ENCODE measurements at regions not wholly inside any gene's neighbourhood (a gene's known extent, or its start where the extent isn't known, plus 50 kb on each side); places are given as distances from the start of the nearest gene placed in this dataset.

- peak; percentile 25 for DNase-seq
Measured at GRCh38 chr1:47688461-47689296, 250.8 kb downstream of the FOXD2 start.

GRCh38 chr1:47689894-47690293 lies 252.1 kb downstream of the FOXD2 start:
- peak; percentile 38 for DNase-seq

DNA sequence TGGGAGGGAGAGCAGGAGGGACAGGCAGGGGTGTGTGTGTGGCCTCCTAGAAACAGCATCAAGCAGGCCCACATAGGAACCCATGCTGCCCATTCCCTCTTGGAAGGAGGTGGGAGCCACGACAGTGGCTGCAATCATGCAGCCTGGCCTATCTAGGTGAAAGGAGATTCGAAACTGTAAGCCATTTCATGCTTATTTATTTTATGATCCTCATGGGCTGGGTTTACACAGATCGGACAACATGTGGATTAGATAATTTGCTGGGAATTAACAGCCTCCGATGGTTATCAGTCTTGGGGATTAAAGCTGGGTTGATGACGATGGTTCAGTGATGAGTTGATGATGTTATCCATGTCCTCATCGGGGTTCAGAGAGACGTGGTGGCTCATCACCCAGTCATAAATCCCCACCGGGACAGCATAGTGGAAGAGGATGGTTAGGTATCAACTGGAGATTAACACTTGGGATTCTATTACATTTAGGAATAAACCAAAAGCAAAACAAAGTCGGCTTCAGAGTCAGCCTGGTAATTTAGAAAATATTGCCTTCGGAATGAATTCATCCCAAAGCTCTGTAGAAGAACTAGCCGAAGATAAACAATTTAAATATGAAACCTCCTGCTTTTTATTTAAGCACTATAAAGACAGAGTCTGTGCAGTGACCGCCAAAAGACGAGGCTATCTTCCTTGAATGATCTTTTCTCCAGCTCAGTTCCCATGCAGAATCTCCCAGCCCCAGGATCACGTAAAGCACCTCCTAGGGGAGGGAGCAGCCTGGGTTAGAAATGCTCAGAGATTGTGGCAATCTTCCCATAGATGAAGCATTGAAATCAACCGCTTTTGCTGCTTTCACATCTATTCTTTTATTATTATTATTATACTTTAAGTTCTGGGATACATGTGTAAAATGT lies 252.8 kb downstream of the FOXD2 start:
- DNase-seq: peak; percentile 9

DNA sequence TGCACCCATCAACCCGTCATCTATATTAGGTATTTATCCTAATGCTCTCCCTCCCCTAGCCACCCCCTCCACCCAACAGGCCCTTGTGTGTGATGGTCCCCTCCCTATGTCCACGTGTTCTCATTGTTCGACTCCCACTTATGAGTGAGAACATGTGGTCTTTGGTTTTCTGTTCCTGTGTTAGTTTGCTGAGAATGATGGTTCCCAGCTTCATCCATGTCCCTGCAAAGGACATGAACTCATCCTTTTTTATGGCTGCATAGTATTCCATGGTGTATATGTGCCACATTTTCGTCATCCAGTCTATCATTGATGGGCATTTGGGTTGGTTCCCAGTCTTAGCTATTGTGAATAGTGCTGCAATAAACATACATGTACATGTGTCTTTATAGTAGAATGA lies 253.4 kb downstream of the FOXD2 start:
- DNase-seq: peak; percentile 17

- DNase-seq: peak; percentile 8
Measured at GRCh38 chr1:47692196-47692595, 254.4 kb downstream of the FOXD2 start.

DNA sequence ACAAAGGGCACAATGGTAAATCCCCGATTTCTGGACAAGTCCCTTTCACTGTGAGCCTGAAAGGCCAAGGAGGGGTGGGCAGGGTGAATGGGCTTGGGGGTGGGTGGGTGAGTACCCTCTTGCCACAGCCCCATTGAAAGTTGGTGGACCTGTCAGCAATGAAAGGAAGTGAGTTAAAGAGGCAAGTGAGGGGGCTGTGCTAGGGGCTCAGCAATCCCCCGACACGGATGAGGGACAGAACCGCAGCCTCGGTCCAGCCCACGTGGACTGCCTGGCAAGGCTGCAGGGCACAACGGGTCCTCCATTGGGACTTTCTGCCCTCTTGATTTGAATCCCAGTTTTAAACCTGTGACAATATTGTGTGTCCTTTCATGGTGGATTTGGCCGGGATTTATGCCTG lies 255.3 kb downstream of the FOXD2 start:
- DNase-seq: peak; percentile 8

DNA sequence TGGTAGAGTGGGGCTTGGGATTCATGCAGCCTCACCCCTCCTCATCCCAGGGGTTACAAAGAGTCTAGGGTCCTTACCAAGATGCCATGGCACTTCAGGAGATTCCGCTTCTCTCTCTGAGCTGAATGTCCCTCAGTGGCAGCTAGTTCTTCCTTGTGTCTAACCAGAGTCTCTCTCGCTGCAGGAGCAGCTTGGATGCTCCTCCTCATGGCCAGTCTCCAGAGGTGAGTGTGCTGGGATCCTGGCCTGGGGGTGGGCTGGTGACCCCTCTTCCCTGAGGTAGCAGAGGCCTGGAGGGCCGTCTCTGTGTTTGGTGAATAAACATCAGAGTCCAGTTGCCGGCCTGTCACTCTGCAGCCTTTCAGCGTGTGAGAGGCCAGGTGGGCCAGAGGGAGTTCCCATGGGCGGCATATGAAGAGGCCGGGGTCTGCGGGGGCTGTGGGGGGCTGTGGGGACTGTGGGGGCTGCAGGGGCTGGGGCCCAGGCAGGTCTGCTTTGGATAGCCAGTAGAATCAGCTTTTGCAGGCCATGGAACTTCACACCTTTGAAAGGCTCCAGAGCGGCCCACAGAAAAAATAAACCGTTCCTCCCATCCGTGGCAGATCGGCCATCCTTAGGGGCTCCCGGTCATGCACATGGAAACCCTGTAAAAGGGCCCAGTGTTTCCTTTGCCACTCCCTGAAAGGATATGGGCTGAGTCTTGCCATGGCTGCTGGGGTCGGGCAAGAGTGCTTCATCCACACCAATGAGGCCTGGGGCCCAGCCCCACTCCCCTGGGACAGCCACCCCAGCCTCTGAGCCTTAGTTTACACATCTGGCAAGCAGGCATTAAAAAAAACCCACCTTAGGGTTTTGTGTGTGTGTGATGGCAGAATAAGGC lies 256.4 kb downstream of the FOXD2 start:
- DNase-seq: peak; percentile 42

GRCh38 chr1:47696404-47696736 lies 258.5 kb downstream of the FOXD2 start:
- DNase-seq: no peak

- DNase-seq: peak; percentile 47
Measured at GRCh38 chr1:47696737-47697441, 259.0 kb downstream of the FOXD2 start.

DNA sequence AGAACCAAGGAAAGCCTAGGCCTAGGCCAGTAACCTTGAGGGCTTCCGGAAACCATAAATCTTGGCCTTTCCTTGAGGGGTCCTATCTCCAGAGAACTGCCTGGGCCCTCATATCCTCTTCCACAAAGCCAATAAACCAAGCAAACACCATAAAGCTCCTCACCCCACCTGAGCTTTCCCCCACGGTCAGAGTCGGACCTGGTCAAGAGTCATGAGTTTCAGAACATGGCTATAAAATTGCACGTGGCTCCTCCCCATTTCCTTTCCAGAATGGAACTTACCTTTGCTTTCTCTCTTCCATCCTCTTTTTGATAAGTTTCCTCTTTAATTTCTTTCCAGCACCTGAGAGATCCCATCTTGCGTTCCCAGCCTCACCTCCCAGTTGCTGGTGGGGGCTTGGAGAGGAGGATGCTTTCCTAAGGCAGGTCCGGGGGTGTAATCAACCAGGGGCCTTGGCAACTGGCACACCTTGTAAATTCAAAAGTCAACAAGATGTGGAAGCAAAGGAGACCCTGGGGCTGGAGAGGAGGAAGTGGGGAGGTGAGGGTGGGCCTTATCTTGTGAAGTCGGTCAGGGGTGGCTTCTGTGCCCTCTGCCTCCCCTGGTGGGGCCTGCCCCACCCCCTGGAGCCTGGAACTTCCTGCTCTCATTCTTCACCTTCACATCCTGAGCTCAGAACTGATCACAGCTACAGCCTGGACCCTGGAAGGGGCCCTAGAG lies 259.9 kb downstream of the FOXD2 start:
- DNase-seq: peak; percentile 24

- DNase-seq: no peak
Measured at GRCh38 chr1:47699492-47700235, 261.8 kb downstream of the FOXD2 start.

- DNase-seq: no peak
Measured at GRCh38 chr1:47701283-47701682, 263.4 kb downstream of the FOXD2 start.

- no peak for DNase-seq
Measured at GRCh38 chr1:47701741-47702515, 264.1 kb downstream of the FOXD2 start.

GRCh38 chr1:47703156-47703825 lies 265.4 kb downstream of the FOXD2 start:
- no peak for DNase-seq

GRCh38 chr1:47703981-47704596 lies 266.2 kb downstream of the FOXD2 start:
- no peak for DNase-seq

DNA sequence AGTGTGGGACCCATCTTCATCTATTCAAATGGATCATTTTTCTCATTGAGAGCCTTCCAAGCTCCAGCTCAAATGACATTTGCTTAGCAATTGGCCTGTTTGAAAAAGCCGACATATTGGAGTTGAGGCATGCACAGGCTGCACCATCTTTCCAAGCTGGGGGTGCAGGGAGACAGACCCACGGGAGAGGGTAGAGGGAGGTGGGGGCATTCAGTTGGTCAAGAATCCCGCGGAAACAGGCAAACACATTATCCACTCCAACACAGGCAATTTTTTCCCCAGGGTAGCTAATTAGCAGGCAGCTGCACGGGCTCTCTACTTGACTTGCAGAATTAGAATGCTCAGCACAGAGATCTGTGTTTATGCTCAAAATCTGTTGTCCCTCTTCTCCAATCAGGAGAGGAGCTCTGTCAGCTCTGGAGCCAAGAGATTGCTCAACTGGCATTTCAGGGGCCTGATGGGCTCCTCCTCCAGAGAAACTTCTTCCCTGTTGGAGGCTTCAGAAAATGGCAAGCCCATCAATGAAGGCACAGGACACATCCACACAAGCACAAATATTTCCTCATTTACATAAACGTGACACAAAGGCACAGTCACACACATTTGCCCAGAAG lies 267.8 kb downstream of the FOXD2 start:
- no peak for DNase-seq

GRCh38 chr1:47707503-47707902 lies 269.7 kb downstream of the FOXD2 start:
- DNase-seq: no peak

DNA sequence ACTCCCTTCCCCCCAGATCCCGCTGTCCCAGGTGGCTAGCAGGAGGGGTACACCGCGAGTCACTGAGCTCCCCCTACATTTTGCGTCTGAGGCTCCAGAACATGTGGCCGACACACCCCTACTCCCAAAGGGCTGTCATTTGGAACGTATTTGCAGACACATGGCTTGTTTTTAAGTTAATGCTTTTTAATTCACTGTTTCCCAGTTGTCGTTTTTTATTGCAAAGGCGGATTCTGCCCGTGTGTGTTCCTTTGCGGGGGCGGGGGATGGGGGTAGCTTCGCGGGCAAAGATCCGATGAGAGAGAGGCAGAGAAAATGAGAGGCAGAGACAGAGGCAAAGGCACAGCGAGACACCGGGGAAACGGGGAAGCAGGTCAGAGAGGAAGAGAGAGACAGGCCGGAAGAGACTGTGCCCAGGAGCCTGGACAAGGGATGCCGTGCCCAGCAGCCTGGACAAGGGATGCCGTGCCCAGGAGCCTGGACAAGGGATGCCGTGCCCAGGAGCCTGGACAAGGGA lies 270.2 kb downstream of the FOXD2 start:
- DNase-seq: no peak

Measured in activated effector memory CD4-positive, alpha-beta T cell treated with anti-CD3 and anti-CD28 coated beads, Interleukin-2, amount 50 U/mL, for 16 hours (primary cell).